HCT116 (cell line): ENCODE measurements at regions not wholly inside any gene's neighbourhood (a gene's known extent, or its start where the extent isn't known, plus 50 kb on each side); places are given as distances from the start of the nearest gene placed in this dataset.

Source experiments
- CTCF ChIP-seq, 3 experiments: fragments of 200-600 bp in 1 of 3; sonication (generic) in 1 of 3; IDR thresholded peaks in 2 of 3; conservative IDR thresholded peaks in 1 of 3; 2 replicates each; pipeline ENCODE4 v1.5.1; 2012 to 2017; ENCODE audit warnings: low read depth in 2 of 3, low read length in 2 of 3, antibody characterized with exemption in 1 of 3, borderline replicate concordance in 1 of 3, control low read depth in 1 of 3, mild to moderate bottlenecking in 1 of 3, mixed read lengths in 1 of 3, mixed run types in 1 of 3, moderate library complexity in 1 of 3; ENCODE audit not compliant: insufficient read depth in 1 of 3
- EGR1 ChIP-seq: IDR thresholded peaks from 2 replicates; pipeline ENCODE4 v1.6.1; 2012; ENCODE audit warnings: low read depth
- ELF1 ChIP-seq: IDR thresholded peaks from 2 replicates; pipeline ENCODE4 v1.6.1; 2012; ENCODE audit warnings: low read depth, borderline replicate concordance
- EZH2 ChIP-seq: fragments of 200-600 bp; sonication (generic); IDR thresholded peaks from 2 replicates; pipeline ENCODE4 v1.6.1; 2017; ENCODE audit warnings: antibody characterized with exemption, mixed run types
- JUND ChIP-seq: IDR thresholded peaks from 2 replicates; pipeline ENCODE4 v1.6.1; 2012
- MAX ChIP-seq: IDR thresholded peaks from 2 replicates; pipeline ENCODE4 v1.6.1; 2012
- POLR2A ChIP-seq: IDR thresholded peaks from 2 replicates; pipeline ENCODE4 v1.7.0; 2011; ENCODE audit warnings: borderline replicate concordance; ENCODE audit not compliant: insufficient read depth, insufficient read length; ENCODE audit errors: extremely low read depth
- POLR2AphosphoS5 ChIP-seq: IDR thresholded peaks from 2 replicates; pipeline ENCODE4 v1.6.1; 2011; ENCODE audit warnings: mild to moderate bottlenecking, low read depth, low read length, moderate library complexity
- RAD21 ChIP-seq: IDR thresholded peaks from 2 replicates; pipeline ENCODE4 v1.6.1; 2012; ENCODE audit warnings: low read depth, mild to moderate bottlenecking
- SP1 ChIP-seq: IDR thresholded peaks from 2 replicates; pipeline ENCODE4 v1.6.1; 2012; ENCODE audit warnings: low read depth
- ZFX ChIP-seq: fragments of 450-650 bp; IDR thresholded peaks from 2 replicates; pipeline ENCODE4 v1.6.1; 2017

GRCh38 chr2:176960736-176961520 lies 251.7 kb upstream of the HNRNPA3 start:
- TF ChIP-seq RAD21 (no peak), CTCF (IDR thresholded peaks at IDR 0.05 in 2 of 3, conservative IDR thresholded peaks at IDR 0.05 in 1 of 3; ENCODE audit: borderline replicate concordance in 1 of 3, insufficient read depth in 1 of 3, low read depth in 2 of 3, low read length in 2 of 3) (no peak), POLR2AphosphoS5 (no peak), MAX (no peak), ELF1 (no peak), POLR2A (no peak), JUND (no peak), SP1 (no peak), EZH2 (no peak), EGR1 (no peak), ZFX (no peak)
